Fibroblast of villous mesenchyme (primary cell): ENCODE measurements at regions not wholly inside any gene's neighbourhood (a gene's known extent, or its start where the extent isn't known, plus 50 kb on each side); places are given as distances from the start of the nearest gene placed in this dataset.
A peak's percentile ranks its signal among the peaks of the same experiment; 100 is the strongest.

ENCODE experiments used
- DNase-seq: peaks from one replicate; pipeline ENCODE4 v3.0.0-alpha.2; 2010; ENCODE audit warnings: low read depth
- H3K4me3 ChIP-seq: 2 replicates; pipeline ENCODE4 v1.5.1; 2011; ENCODE audit warnings: low read depth, mild to moderate bottlenecking, low read length
- TF ChIP-seq, protein P1 (sequence below): IDR thresholded peaks from 2 replicates; pipeline ENCODE4 v1.5.1; 2012; ENCODE audit warnings: low read depth, mild to moderate bottlenecking, low read length; ENCODE audit not compliant: insufficient read depth

DNA sequence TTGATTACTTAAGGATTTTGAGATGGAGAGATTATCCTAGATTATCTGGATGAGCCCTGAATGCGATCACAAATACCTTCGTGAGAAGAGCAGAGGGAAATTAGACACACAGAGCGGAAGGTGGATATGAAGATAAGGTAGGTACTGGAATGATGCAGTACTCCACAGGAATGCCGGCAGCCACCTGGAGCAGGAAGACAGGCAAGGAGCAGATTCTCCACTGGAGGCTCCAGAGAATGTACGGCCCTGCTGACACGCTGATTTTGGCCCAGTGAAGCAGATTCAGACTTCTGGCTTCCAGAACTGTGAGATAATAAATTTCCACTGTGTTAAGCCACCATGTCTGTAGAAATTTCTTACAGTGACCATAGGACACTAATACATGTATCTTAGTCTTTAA lies 79.4 kb upstream of the PITX2 start:
- no peak for DNase-seq
- no peak overlapping the region for H3K4me3 ChIP-seq
- TF ChIP-seq, protein P1, sequence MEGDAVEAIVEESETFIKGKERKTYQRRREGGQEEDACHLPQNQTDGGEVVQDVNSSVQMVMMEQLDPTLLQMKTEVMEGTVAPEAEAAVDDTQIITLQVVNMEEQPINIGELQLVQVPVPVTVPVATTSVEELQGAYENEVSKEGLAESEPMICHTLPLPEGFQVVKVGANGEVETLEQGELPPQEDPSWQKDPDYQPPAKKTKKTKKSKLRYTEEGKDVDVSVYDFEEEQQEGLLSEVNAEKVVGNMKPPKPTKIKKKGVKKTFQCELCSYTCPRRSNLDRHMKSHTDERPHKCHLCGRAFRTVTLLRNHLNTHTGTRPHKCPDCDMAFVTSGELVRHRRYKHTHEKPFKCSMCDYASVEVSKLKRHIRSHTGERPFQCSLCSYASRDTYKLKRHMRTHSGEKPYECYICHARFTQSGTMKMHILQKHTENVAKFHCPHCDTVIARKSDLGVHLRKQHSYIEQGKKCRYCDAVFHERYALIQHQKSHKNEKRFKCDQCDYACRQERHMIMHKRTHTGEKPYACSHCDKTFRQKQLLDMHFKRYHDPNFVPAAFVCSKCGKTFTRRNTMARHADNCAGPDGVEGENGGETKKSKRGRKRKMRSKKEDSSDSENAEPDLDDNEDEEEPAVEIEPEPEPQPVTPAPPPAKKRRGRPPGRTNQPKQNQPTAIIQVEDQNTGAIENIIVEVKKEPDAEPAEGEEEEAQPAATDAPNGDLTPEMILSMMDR, result no peak

DNA sequence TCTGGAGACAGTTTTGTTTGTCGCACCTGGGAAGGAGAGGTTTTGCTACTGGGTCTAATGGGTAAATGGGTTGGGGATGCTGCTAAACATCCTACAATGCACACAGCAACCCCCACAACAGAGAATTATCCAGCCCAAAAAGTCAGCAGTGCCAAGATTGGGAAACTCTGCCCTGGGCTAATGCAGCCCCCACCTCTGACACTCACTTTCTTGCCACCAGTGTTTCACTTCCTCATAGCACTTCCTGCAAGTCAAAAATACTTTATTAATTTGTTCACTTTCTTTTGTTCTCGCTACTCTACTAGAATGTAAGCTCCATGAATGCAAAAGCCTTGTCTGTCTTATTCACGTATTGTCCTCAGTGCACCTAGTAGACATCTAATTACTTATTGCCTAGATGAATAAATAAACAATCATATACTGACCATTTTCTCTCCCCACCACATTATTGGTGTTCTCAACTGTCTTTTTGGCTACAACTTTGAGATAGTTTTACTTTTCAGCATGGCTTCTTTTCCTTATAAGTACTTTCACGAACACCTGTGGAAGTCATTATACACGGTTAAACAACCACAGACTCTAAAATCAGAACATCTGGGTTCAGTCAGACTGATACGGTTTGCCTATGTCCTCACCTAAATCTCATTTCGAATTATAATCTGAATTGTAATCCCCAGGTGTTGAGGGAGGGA lies 82.0 kb upstream of the PITX2 start:
- DNase-seq, result no peak
- H3K4me3 ChIP-seq, result no peak overlapping the region
- TF ChIP-seq, protein P1, result no peak

DNA sequence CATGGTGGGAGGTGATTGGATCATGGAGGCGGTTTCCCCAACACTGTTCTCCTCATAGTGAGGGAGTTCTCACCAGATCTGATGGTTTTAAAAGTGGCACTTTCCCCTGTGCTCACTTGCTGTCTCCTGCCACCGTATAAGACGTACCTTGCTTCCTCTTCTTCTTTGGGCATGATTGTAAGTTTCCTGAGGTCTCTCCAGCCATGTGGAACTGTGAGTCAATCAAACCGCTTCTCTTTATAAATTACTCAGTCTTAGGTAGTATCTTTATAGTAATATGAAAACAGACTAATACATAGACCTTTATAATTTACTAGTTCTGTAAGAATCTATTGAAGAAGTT lies 82.5 kb upstream of the PITX2 start:
- TF ChIP-seq, protein P1, result no peak
- no peak for DNase-seq
- no peak overlapping the region for H3K4me3 ChIP-seq

DNA sequence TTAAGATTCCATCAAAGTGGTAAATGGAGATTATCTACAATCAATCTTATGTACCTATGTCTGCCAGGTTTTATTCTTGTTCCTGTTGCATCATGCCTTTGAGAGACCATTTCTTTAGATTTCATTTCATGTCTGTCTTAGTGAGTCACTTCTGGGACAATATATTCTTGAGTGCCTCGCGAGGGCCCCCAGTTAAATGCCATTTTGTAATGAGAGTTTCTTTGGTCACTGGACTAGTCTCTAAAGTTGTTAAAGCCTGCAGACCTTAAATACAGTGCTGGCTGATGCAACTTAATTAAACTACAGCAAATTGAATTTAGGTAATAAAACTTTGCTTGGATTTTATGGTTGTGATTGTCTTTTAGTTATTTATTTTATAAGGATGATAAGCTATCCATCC lies 87.2 kb upstream of the PITX2 start:
- TF ChIP-seq, protein P1, result no peak
- no peak overlapping the region for H3K4me3 ChIP-seq
- no peak for DNase-seq

DNA sequence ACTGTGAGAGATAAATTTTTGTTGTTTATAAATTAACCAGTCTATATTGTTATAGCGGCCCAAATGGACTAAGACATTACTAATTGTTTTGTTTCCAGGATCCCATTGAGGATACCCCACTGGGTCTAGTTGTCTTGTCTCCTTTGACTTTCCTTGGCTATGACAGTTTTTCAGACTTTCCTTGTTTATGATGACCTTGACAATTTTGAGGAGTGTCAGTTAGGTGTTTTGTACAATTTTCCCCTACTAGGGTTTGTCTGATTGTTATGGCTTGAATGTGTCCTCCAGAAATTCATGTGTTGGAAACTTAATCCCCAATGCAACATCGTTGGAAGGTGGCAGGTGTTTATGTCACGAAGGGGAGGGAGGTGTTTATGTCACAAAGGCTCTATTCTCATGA lies 89.6 kb upstream of the PITX2 start:
- no peak overlapping the region for H3K4me3 ChIP-seq
- no peak for DNase-seq
- TF ChIP-seq, protein P1, result no peak

DNA sequence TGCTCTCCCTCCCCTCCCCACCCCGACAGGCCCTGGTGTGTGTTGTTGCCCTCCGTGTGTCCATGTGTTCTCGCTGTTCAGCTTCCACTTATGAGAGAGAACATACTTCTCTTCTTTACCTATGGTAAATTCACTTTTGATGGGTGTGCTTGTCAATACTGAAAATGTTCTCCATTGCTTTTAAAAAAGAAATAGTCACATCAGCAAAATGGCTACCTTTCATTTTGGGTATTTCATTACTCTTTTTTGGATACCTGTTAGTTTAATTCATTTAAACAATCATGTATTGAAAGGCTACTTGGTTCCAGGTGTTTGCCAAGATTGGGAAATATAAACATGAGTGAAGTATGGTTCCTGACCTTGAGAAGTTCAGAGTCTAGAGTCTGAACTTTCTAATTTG lies 107.4 kb upstream of the PITX2 start:
- TF ChIP-seq, protein P1, result no peak
- no peak overlapping the region for H3K4me3 ChIP-seq
- DNase-seq, result no peak

DNA sequence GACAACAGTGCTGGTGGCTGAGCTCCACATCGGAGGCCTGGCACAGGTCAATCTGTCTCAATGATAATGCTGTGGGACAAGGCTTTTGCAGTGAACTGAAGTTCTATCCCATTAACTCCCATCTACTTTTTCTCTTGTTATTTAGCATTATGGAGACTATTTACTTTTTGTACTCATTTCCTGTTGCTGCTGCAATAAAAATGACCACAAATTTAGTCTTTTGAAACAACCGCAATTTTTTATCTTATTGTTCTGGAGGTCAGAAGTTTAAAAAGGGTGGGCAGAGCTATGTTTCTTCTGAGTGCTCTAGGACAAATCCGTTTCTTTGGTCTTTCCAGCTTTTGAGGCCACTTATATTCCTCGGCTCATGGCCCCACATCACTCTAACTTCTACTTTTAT lies 111.0 kb upstream of the PITX2 start:
- DNase-seq, result peak; percentile 38
- TF ChIP-seq, protein P1, result no peak
- H3K4me3 ChIP-seq, result no peak overlapping the region
